Limb (tissue), 2 donors: ENCODE measurements at regions not wholly inside any gene's neighbourhood (a gene's known extent, or its start where the extent isn't known, plus 50 kb on each side); places are given as distances from the start of the nearest gene placed in this dataset.
"Not testable (repeated sequence)": the region's sequence is repeated elsewhere in the genome, so short reads cannot be mapped to it uniquely, and the experiment has no call there.

Experiments used
- DNase-seq, 2 donors: peaks; one replicate each; pipeline ENCODE4 v3.0.0-alpha.2; 2016; ENCODE audit errors: extremely low spot score in 2 of 2

DNA sequence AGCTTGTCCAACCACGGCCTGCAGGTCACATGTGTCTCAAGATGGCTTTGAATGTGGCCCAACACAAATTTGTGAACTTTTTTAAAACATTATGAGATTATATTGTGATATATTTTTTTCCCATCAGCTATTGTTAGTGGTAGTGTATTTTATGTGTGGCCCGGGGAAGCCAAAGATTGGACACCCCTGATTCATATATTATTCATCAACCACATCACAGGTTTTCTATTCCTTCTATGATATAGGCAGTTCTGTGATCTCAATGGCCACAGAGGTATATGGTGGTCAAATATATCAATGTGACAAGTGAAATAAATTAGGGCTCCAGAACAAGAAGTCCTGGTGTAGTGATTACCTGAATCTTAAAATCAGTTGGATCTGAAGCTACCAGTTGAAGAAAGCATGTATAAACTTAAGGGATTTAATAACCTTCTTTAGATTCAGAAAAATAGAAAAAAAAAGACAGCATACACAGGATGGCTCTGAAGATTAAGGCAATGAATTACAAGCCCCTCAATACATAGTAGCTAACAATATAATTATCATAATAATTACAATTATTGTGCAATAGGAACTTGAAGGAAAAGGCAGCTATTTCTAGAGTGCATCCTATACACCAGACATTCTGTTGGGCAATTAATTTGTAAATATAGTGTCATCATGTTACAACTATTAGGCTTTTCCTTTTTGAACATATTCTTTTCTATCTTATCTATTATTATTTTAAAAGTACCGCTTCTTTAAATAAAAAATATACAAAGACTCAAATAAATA lies 530.4 kb upstream of the PTPRD start:
- DNase-seq: no peak

DNA sequence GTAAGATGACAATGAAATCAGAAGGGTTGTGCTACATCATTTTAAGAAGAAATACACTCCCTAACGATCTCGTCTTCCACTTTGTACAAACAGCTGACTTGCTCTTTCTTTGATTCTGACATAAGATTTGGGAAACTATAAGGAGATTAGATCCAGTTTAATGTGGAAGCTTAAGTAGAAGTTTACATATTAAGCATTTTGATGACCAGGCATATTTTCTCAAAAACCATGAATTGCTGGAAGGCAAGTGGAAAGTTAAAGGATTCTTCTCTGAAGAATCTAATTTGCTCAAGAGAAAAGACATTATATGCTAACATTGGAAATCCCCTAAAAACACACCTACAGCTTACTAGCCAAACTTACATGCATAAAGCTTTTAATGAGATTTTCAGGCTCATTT lies 531.9 kb upstream of the PTPRD start:
- no peak for DNase-seq

DNA sequence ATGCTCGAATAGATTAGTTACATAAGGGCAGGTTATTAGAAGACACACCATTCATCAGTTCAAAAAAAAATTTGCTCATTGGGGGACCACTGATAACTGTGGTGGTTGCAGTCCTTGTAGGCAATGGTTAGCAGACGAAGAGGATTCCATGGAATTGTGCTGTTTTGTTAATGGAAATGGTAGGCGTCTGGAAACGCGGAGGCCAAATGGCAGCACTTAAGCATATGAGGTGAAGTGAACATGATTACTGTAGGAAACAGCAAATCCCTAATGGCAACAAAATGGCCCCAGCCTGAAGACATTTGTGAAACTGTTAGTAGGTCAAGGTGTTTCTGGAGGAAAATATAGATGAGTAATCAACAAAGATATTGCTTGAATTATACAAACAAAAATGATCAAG lies 535.4 kb upstream of the PTPRD start:
- no peak for DNase-seq

DNA sequence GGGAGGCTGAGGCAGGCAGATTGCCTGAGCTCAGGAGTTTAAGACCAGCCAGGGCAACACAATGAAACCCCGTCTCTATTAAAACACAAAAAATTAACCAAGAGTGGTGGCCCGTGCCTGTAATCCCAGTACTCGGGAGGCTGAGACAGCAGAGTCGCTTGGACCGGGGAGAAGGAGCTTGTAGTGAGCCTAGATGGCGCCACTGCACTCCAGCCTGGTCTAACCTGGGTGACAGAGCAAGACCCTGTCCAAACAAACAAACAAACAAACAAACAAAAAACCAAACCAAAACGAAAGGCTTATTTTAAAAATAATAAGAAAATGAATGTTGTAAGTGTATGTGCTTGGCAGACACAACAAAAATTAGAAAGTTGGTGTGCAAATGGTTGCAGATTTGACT lies 536.3 kb upstream of the PTPRD start:
- no peak for DNase-seq

DNA sequence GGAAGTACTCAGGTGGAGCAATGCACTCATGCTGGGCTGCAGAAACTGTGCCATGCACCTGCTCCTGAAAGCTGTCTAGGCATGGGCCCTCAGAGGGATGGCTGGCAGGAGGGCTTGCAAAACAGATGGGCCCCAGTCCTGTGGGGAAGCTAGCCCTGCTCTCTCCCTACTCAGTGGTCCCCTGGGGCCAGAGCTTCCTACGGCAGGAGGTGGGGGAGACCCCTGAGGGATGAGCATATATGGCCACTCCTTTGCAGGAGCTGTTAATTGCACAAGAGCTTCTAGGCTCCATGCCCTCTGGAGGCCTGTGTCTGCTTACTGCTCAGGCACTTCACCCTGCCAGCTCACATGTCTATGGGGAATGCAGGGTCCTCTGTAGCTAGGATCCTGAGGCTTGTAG lies 545.3 kb upstream of the PTPRD start:
- DNase-seq: no peak

DNA sequence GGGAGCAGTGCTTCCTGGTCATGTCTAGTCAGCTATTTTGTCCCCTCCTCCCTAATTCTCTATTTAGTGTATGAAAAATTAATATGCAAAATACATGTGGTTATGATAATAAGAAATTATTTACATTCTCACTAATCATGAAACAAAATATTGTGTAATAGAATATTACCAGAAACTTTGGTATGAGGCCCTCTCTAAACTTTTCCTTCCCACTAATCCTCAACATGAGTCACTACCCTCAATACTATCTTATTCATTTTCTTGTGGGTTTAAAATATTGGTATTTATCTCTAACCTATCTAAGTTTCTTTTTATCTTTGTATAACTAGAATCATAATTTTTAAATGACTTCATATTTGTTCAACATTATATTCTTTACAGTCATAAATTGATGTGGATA lies 545.9 kb upstream of the PTPRD start:
- no peak for DNase-seq

DNA sequence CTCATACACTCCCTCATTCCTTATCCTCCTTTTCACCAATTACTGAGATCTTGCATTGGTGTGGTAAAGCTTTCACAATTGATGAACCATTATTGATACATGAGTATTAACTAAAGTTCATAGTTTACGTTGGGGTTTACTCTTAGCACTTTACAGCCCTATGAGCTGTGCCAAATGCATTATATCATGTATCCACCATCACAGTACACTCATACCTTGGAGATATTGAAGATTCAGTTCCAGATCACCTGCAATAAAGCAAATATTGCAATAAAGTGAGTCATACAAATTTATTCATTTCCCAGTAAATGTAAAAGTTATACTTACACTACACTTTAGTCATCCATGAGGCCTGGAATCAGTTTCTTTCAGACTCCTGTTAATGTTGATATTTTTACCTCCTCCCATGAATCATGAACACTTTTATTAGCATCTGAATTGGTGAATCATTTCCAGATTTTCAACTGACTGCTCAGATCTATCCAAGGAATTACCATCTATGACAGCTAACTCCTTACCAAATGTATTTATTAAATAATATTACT lies 546.6 kb upstream of the PTPRD start:
- no peak for DNase-seq

DNA sequence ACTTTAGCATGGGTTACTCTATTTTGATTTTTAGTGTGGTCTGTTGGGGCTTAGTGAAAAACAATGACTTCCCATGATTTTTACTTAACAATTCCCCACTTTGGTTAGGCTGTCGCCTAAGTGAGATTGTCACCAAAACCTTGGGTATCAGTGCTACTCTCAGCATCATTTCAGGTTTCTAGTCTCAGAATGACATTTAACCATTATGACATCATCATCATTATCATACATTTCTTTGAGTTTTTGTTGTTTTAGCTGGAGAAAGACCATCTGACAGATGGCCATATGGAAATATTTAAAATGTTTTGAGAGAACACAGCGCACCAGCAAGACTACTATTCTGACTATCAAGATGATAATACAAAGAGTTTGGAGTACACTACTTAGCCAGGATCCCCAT lies 551.0 kb upstream of the PTPRD start:
- no peak for DNase-seq

DNA sequence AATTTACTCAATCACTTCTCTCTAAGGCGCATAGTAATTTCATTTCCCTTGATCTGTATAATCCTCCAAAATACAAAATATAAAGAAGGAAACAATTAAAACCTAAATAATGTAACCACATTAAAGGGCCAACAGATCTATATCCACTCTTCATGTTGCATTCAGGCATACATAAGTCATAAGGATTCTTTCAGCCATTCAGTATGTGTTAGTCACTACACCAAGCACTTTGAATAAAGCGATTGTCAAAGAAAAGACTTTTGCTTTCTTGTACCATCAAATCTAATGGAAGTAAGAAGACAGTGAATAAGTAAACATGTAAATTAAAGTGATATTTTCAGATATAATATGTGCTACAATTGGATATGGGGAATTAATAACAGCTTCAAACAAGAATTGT lies 569.2 kb upstream of the PTPRD start:
- no peak for DNase-seq

DNA sequence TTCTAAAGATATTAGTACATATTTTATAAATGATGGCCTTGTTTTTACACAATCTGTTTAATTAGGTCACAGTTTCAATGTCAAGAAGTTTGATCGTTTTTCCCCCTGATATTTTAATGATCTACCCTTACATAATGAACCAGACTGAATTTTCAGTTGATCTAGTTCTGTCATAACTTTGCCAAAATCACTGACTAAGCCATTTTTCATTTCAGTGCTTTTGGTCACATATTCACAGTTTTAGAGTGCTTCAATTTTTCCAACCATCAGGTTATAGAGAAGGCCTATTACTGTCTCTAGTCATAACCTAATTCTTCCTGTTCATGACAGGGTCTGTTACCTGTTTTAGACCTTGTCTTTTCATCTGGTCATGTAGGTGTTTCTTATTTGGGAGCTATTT lies 577.9 kb upstream of the PTPRD start:
- DNase-seq: no peak

DNA sequence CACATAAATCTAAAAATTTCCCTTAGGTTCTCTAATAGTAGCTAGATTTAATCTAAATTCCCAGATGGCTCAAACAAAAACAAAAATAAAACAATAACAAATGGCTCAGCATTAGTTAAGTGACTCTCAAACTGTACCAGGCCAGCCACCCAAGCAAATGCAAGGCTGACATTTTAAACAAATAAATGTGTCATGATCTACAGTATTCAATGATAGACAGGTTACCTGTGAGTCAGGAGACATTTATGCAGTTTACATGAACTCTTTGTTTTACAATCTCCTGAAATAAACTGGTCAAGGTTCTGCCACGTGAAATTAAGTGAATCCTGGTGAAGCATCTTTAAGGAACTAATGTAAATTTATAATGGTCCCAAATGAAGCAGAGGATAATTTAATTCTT lies 580.2 kb upstream of the PTPRD start:
- DNase-seq: no peak

DNA sequence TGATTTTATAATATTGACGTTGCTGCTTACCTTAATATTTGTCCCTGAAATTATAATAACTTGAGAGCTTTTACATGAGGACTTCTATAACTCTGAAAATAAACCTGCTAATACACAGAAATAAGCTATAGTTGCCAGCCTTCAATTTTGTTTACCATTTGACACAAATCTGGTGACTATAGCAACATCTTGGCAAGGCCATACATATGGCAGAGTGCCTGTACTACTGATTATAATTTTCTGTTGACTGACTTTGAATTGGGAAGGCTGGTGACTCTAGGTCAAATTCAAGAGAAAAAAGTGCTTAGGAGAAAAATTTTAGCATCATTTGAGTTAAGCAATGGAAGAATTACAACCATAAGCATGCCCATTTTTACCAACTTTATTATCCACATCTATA lies 581.4 kb upstream of the PTPRD start:
- no peak for DNase-seq

DNA sequence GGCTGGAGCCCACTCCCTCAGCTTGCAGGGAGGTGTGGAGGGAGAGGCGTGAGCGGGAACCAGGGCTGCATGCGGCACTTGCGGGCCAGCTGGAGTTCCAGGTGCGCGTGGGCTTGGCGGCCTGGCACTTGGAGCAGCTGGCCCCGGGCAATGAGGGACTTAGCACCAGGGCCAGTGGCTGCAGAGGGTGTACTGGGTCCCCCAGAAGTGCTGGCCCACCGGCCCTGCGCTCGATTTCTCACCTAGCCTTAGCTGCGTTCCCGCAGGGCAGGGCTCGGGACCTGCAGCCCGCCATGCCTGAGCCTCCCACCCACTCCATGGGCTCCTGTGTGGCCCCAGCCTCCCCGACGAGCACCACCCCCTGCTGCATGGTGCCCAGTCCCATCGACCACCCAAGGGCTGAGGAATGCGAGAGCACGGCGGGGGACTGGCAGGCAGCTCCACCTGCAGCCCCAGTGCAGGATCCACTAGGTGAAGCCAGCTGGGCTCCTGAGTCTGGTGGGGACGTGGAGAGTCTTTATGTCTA lies 584.1 kb upstream of the PTPRD start:
- DNase-seq: not testable (repeated sequence)

DNA sequence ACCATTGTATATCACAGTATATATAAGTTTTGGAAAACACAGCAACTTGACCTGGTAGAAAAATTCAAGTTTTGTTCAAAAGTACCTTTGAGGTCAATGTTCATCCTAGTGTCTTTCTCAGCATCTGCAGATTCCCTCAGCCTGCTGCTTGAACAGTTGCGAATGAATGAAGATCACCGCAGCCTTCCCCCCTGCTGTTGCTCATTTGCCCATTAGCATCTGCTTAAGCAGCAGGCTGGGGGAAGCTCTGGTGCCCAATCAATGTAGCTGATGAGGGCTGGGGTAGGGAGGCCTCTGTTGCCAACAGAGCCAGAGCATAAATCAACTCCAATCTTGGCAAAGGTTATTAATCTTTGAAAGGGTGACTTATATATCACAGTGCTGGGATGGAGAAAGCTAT lies 586.5 kb upstream of the PTPRD start:
- no peak for DNase-seq

DNA sequence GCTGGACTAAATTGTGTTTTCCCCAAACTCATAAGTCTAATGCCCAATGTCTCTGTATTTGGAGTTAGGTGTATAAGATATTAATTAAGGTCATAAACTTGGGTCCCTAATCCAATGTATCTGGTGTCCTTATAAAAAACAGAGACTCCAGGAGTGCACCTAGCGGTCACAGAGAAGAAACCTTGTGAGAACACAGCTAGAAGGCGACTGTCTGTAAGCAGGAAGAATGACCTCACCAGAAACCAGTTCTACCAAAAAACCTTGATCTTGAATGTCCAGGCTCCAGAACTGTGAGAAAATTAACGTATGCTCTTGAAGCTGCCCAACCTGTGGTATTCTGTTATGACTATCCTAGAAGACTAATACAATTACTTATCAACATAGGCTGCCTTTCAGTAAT lies 591.7 kb upstream of the PTPRD start:
- DNase-seq: no peak

DNA sequence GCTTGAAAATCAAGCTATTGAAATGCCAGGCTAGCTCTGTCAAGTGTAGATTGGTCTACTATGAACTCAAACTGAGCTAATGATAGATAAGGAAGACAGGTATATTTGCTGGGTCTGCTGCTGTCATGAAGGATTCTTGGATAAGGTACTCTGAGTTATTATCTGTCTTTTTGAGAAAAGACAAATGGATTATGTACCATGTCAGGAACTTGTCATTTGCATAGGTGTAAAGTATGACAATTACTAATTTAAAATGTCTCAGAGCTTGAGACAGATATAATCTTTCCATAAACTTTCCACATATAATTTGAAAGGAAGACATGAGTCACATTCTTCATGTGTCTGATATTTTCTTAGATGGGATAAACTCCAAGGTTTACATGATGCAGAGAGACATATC lies 594.1 kb upstream of the PTPRD start:
- DNase-seq: no peak

DNA sequence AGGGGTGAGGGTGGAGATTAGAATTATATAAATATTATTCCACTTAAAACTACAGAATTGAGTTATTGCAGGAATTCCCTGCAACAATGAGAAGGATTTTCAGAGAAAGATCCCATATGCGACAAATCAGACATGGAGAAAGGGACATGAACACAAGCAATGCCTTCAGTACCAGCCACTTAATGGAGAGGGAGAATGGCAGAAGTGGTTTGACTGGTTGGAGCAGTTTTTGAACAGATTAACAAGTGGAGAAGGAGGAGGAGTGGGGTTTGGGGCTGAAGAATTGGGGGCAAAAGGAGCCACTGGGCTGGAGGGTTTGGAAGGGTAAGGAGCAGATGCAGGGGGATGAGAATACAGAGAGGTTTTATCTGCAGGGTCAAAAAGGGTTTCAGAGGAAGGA lies 620.9 kb upstream of the PTPRD start:
- no peak for DNase-seq

DNA sequence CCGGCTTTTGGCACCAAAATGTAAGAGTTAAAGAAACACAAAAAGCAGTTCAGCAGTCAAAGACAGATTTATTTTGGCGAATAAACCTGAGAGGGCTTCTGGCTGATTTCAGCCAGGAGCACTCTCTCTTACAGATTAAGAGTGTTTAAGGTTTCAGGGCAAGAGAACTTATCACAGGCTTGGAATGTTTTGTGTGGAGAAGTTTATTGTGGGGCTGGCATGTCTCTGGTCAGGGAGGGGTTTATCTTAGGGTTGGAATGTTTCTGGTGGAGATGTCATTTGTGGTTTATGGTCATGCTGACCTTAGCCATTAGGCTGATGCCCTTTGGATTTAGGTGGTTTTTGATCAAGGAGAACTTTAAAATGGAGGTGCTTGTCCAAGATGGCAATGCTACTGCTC lies 622.3 kb upstream of the PTPRD start:
- no peak for DNase-seq

DNA sequence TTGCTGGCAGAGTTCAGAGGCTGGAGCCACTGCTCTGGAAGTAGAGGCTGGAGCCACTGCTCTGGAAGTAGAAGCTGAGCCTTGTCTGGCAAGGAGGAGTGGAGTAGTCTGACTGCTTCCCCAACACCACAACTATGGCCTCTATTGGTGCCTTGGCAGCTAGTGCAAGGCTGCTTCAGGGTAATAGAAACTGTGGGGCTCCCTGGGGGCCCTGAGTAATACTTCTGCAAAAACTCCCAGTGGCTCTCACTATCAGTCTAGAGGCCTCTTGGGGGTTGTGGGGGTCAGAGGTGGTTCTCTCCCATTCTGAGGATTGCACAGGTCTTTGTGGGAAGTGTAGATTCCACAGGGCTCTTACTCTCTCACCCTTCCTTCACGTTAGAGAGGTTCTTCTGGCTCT lies 629.0 kb upstream of the PTPRD start:
- no peak for DNase-seq

DNA sequence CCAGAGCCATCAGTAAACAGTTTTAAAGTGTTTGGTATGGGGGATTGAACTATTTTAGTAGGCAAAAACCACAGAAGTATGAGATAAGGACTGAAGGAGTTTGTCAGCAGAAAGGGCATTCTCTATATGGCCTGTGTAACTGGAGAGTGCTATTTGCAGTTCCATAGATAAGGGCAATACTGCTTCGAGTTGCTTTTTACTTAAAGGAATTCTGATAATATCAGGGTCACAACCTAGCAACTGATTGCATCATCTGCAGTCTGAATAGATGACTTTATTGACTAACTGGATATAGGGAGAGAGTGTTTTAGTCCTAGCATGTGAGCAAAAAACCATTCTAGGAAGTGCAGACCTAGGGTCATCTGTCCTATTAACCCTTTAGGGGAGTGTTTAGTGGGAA lies 645.2 kb upstream of the PTPRD start:
- DNase-seq: no peak

DNA sequence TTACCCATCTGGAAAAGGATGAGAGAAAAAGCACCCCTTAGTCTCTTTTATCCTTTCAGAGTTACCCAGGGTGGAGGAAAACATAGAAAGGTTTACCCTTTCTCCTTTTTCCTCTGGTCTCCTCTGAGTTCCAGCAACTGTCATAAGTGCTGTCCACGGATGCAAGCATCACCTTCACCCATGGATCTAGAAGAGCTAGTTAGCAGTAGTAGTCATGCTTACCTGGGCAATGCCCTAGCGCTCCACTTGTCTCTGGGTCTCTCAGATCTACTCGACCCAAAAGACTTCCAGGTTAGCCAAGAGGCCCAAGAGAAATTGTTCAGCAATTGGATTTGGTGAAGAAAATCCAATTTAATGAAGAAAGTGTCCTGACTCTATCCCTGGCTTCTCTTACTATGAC lies 656.2 kb upstream of the PTPRD start:
- no peak for DNase-seq

DNA sequence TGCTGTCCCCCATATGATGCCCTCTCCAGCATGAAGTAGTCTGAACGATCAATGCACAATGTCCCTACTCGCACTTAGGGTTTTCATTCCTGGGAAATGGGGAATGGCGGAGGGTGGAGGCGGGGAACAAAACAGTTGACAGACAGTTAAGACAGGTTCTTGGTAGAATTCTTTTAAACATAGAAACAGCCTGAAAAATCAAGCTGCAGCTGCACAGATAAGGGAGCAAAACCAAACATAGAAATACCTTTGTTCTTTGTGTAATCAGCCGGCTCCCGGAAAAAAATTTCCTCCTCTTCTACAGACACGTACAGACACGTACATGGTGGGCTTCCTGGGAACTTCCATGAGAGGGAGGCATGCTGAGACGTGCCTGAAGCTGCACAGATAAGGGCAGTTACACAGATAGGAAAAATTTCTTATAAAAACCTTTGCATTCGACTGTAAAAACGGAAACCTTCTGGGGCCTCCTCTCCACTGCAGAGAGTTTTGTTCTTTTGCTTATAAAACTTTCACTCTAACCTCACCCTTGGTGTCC lies 662.4 kb upstream of the PTPRD start:
- no peak for DNase-seq

DNA sequence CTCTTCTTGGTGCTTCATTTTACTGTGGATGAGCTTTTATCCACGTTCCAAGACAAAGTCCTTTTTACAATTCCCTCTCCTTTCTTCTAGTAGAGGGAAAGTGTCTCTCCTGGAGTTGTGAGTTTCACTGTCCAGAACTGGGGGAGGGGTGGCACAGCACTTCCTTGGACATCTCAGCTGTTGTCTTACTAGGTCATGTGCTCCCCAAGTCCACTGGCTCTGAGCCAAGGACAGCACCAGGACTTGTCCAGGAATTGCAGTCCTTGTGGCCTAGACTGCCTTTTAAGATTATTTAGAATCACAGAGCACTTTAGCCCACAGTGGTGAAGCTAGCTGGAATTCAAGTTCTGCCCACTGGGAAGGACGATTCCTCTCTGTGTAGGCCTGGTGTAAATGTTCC lies 700.2 kb upstream of the PTPRD start:
- no peak for DNase-seq
